DOHH2 (cell line): ENCODE measurements at regions not wholly inside any gene's neighbourhood (a gene's known extent, or its start where the extent isn't known, plus 50 kb on each side); places are given as distances from the start of the nearest gene placed in this dataset.

Source experiments
- H3F3A ChIP-seq: fragments of 200-600 bp; sonication (generic), shearing (Covaris generic); 2 replicates; pipeline ENCODE4 v1.6.0; 2016; ENCODE audit warnings: antibody characterized with exemption, mild to moderate bottlenecking; ENCODE audit not compliant: control insufficient read depth, insufficient read depth
- H3K27ac ChIP-seq: fragments of 200-600 bp; sonication (generic); 2 replicates; pipeline ENCODE4 v1.5.1; 2014; ENCODE audit warnings: low read depth, mild to moderate bottlenecking, low read length, moderate library complexity
- H3K27me3 ChIP-seq: fragments of 200-600 bp; sonication (generic); 2 replicates; pipeline ENCODE4 v1.6.1; 2014; ENCODE audit warnings: mild to moderate bottlenecking, low read length, mixed read lengths; ENCODE audit not compliant: control insufficient read depth
- H3K36me3 ChIP-seq: fragments of 200-600 bp; sonication (generic); 2 replicates; pipeline ENCODE4 v1.6.1; 2014; ENCODE audit warnings: mild to moderate bottlenecking, low read length, moderate library complexity, mixed read lengths; ENCODE audit not compliant: control insufficient read depth
- H3K4me1 ChIP-seq: fragments of 200-600 bp; sonication (generic); 2 replicates; pipeline ENCODE4 v1.6.1; 2014; ENCODE audit warnings: mild to moderate bottlenecking, low read length, mixed read lengths; ENCODE audit not compliant: control insufficient read depth
- H3K4me2 ChIP-seq: fragments of 200-600 bp; sonication (generic); 2 replicates; pipeline ENCODE4 v1.6.0; 2014; ENCODE audit warnings: mild to moderate bottlenecking, low read length, moderate library complexity
- H3K4me3 ChIP-seq: fragments of 200-600 bp; sonication (generic); 2 replicates; pipeline ENCODE4 v1.5.1; 2014; ENCODE audit warnings: mild to moderate bottlenecking, low read length, mixed read lengths
- H3K79me2 ChIP-seq: fragments of 200-600 bp; sonication (generic); 2 replicates; pipeline ENCODE4 v1.6.1; 2014; ENCODE audit warnings: mild to moderate bottlenecking, low read length, mixed read lengths; ENCODE audit not compliant: control insufficient read depth
- H3K9me2 ChIP-seq: fragments of 200-600 bp; sonication (generic); replicated peaks from 2 replicates; pipeline ENCODE4 v1.6.1; 2014; ENCODE audit warnings: mild to moderate bottlenecking, low read length, mixed read lengths; ENCODE audit not compliant: control insufficient read depth
- H3K9me3 ChIP-seq: fragments of 200-600 bp; sonication (generic); 2 replicates; pipeline ENCODE4 v1.6.1; 2014; ENCODE audit warnings: antibody characterized with exemption, low read length, mixed read lengths; ENCODE audit not compliant: control insufficient read depth, insufficient read depth
- H4K20me1 ChIP-seq: fragments of 200-600 bp; sonication (generic); 2 replicates; pipeline ENCODE4 v1.6.0; 2014; ENCODE audit warnings: low read depth, mild to moderate bottlenecking, antibody characterized with exemption, low read length, moderate library complexity; ENCODE audit not compliant: control insufficient read depth, insufficient read depth
- CTCF ChIP-seq: fragments of 200-600 bp; sonication (generic); IDR thresholded peaks from one replicate; pipeline ENCODE4 v1.5.1; 2014; ENCODE audit warnings: antibody characterized with exemption, mild to moderate bottlenecking, low read depth, low read length; ENCODE audit not compliant: poor library complexity, severe bottlenecking
- EZH2phosphoT487 ChIP-seq: fragments of 200-600 bp; sonication (generic); IDR thresholded peaks from 2 replicates; pipeline ENCODE4 v1.6.1; 2017; ENCODE audit warnings: borderline replicate concordance, mild to moderate bottlenecking, antibody characterized with exemption, low read length, moderate library complexity, mixed read lengths

GRCh38 chr13:30016398-30016797, 166.0 kb upstream of the UBL3 start:
- H4K20me1 ChIP-seq = no peaks in the 10 kb centered on the region
- no peak overlapping the region for H3K27ac ChIP-seq
- H3K36me3 ChIP-seq = no peaks in the 10 kb centered on the region
- H3F3A ChIP-seq = no peaks in the 10 kb centered on the region
- no peaks in the 10 kb centered on the region for H3K79me2 ChIP-seq
- H3K4me3 ChIP-seq = no peak overlapping the region
- no peak overlapping the region for H3K4me2 ChIP-seq
- no peaks in the 10 kb centered on the region for H3K9me2 ChIP-seq
- no peaks in the 10 kb centered on the region for H3K9me3 ChIP-seq
- no peak for TF ChIP-seq EZH2phosphoT487
- TF ChIP-seq CTCF = no peak
- H3K27me3 ChIP-seq = peaks cover 6% of the 10 kb centered on the region
- H3K4me1 ChIP-seq = no peaks in the 10 kb centered on the region

- H4K20me1 ChIP-seq = no peaks in the 10 kb centered on the region
- TF ChIP-seq EZH2phosphoT487 (no peak), CTCF (no peak)
Measured at GRCh38 chr13:30009411-30009810, 159.0 kb upstream of the UBL3 start.

GRCh38 chr13:30006246-30006645, 155.8 kb upstream of the UBL3 start:
- H3K4me2 ChIP-seq = no peak overlapping the region
- H3K79me2 ChIP-seq = no peaks in the 10 kb centered on the region
- H3K4me3 ChIP-seq = no peak overlapping the region
- peaks cover 16% of the 10 kb centered on the region; the same call in 1 of the 2 replicates for H3K27me3 ChIP-seq
- no peaks in the 10 kb centered on the region for H3K4me1 ChIP-seq
- no peaks in the 10 kb centered on the region for H4K20me1 ChIP-seq
- no peaks in the 10 kb centered on the region for H3K9me2 ChIP-seq
- H3K27ac ChIP-seq = no peak overlapping the region
- no peaks in the 10 kb centered on the region for H3K9me3 ChIP-seq
- TF ChIP-seq CTCF = no peak
- no peak for TF ChIP-seq EZH2phosphoT487
- no peaks in the 10 kb centered on the region for H3K36me3 ChIP-seq
- H3F3A ChIP-seq = no peaks in the 10 kb centered on the region

More at GRCh38 chr13:30009411-30009810, 159.0 kb upstream of the UBL3 start:
- H3F3A ChIP-seq = no peaks in the 10 kb centered on the region
- no peaks in the 10 kb centered on the region for H3K36me3 ChIP-seq
- H3K9me3 ChIP-seq = no peaks in the 10 kb centered on the region
- no peak overlapping the region for H3K4me3 ChIP-seq
- no peaks in the 10 kb centered on the region for H3K9me2 ChIP-seq
- no peaks in the 10 kb centered on the region for H3K4me1 ChIP-seq
- H3K27ac ChIP-seq = no peak overlapping the region
- H3K27me3 ChIP-seq = peaks cover 16% of the 10 kb centered on the region
- H3K4me2 ChIP-seq = no peak overlapping the region
- H3K79me2 ChIP-seq = no peaks in the 10 kb centered on the region
